Natural killer cell (primary cell): ENCODE measurements at regions not wholly inside any gene's neighbourhood (a gene's known extent, or its start where the extent isn't known, plus 50 kb on each side); places are given as distances from the start of the nearest gene placed in this dataset.

ENCODE experiments used
- ATAC-seq, 3 donors: fragments of 150-1000 bp in 2 of 3; fragments of 200-7000 bp in 1 of 3; cut with Tn5 transposase; 1 replicate in 1 of 3; 2 replicates in 2 of 3; pipeline ENCODE4 v1.10.0; 2021; ENCODE audit warnings: mild to moderate bottlenecking in 2 of 3, moderate library complexity in 2 of 3
- DNase-seq, 2 donors: peaks; one replicate each; pipeline versions ENCODE4 v3.0.0 to v3.0.0-alpha.2; 2013 to 2021; ENCODE audit warnings: mixed read lengths in 1 of 2
- H3K27ac ChIP-seq: one replicate; pipeline ENCODE4 v1.5.1; 2013; ENCODE audit warnings: mild to moderate bottlenecking, low read length
- H3K27me3 ChIP-seq: one replicate; pipeline ENCODE4 v1.6.1; 2013; ENCODE audit warnings: low read length; ENCODE audit not compliant: control insufficient read depth, insufficient read depth
- H3K36me3 ChIP-seq: one replicate; pipeline ENCODE4 v1.6.1; 2013; ENCODE audit warnings: low read length; ENCODE audit not compliant: control insufficient read depth, insufficient read depth
- H3K4me1 ChIP-seq: one replicate; pipeline ENCODE4 v1.6.1; 2013; ENCODE audit warnings: low read length; ENCODE audit not compliant: control insufficient read depth, insufficient read depth
- H3K4me3 ChIP-seq: one replicate; pipeline ENCODE4 v1.5.1; 2013; ENCODE audit warnings: low read length
- H3K9me3 ChIP-seq: one replicate; pipeline ENCODE4 v1.6.1; 2013; ENCODE audit warnings: low read length; ENCODE audit not compliant: control insufficient read depth, insufficient read depth
- H3K27ac Mint-ChIP-seq, 2 donors: one replicate each; pipeline ENCODE4 v1.8.0; 2022; ENCODE audit warnings: mild to moderate bottlenecking in 2 of 2, mixed read lengths in 2 of 2, moderate library complexity in 1 of 2
- H3K27me3 Mint-ChIP-seq, 2 donors: one replicate each; pipeline ENCODE4 v1.8.0; 2022; ENCODE audit warnings: low read depth in 2 of 2, mixed read lengths in 2 of 2
- H3K36me3 Mint-ChIP-seq: one replicate; pipeline ENCODE4 v1.8.0; 2022; ENCODE audit warnings: mixed read lengths
- H3K4me1 Mint-ChIP-seq, 2 donors: one replicate each; pipeline ENCODE4 v1.8.0; 2022; ENCODE audit warnings: mixed read lengths in 2 of 2
- H3K4me3 Mint-ChIP-seq: one replicate; pipeline ENCODE4 v1.8.0; 2022; ENCODE audit warnings: mild to moderate bottlenecking, moderate library complexity, mixed read lengths
- H3K9me3 Mint-ChIP-seq, 2 donors: one replicate each; pipeline ENCODE4 v1.8.0; 2022; ENCODE audit warnings: mixed read lengths in 2 of 2
- WGBS: methylation state at CpG from one replicate; pipeline ENCODE4 v1.1.7; 2013; ENCODE audit warnings: missing lambda C conversion rate; ENCODE audit not compliant: insufficient coverage; 5-methylcytosine and 5-hydroxymethylcytosine counted together
- intact Hi-C: fragments of 100-400 bp; cut with micrococcal nuclease; formaldehyde crosslinking; loops from one replicate; pipeline ENCODE4 v1.14.2; 2022
- TF ChIP-seq, protein P1 (sequence below): fragments of 200-600 bp; IDR thresholded peaks from one replicate; pipeline ENCODE4 v1.8.0; 2022; ENCODE audit warnings: antibody characterized with exemption

DNA sequence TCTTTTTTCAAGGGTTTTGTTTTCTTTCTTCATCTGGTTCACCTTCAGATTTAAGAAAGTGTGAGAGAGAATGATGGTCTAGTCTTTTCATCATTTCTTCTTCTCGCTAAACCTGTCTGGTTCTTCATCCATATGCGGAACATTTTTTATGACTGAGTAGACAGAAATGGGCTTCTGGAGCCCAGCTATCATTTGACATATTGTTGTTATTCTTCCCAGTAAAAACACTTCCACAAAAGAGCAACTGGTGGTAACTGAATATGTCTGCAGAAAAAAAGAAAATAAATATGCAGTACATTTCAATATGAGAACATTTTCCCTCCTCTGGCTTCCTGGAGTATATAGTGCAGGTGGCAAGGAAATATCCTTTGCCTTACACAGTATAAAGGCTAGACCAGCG is 209.5 kb downstream of the JCAD start:
- no peak overlapping the region for H3K4me3 Mint-ChIP-seq
- Histone ChIP-seq H3K9me3 (no peaks in the 10 kb centered on the region), H3K4me1 (no peaks in the 10 kb centered on the region), H3K27ac (no peak overlapping the region), H3K4me3 (no peak overlapping the region), H3K36me3 (no peaks in the 10 kb centered on the region), H3K27me3 (no peaks in the 10 kb centered on the region)
- 89% methylated on average over 3 of the region's 3 CpGs for WGBS
- ATAC-seq (no peak), DNase-seq (no peak)
- H3K4me1 Mint-ChIP-seq: peaks cover 5 to 7% of the 10 kb centered on the region in 2 donors
- no peak overlapping the region for H3K27ac Mint-ChIP-seq
- TF ChIP-seq, protein P1, sequence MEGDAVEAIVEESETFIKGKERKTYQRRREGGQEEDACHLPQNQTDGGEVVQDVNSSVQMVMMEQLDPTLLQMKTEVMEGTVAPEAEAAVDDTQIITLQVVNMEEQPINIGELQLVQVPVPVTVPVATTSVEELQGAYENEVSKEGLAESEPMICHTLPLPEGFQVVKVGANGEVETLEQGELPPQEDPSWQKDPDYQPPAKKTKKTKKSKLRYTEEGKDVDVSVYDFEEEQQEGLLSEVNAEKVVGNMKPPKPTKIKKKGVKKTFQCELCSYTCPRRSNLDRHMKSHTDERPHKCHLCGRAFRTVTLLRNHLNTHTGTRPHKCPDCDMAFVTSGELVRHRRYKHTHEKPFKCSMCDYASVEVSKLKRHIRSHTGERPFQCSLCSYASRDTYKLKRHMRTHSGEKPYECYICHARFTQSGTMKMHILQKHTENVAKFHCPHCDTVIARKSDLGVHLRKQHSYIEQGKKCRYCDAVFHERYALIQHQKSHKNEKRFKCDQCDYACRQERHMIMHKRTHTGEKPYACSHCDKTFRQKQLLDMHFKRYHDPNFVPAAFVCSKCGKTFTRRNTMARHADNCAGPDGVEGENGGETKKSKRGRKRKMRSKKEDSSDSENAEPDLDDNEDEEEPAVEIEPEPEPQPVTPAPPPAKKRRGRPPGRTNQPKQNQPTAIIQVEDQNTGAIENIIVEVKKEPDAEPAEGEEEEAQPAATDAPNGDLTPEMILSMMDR: no peak
- no peaks in the 10 kb centered on the region for H3K9me3 Mint-ChIP-seq
- intact Hi-C loops: no loop called here
- H3K36me3 Mint-ChIP-seq: no peaks in the 10 kb centered on the region
- peaks cover 2 to 12% of the 10 kb centered on the region in 2 donors for H3K27me3 Mint-ChIP-seq

GRCh38 chr10:29849126-29849833 is 210.1 kb downstream of the JCAD start:
- Mint-ChIP-seq H3K4me3 (no peak overlapping the region), H3K27ac (no peak overlapping the region), H3K27me3 (peaks cover 2 to 12% of the 10 kb centered on the region in 2 donors), H3K36me3 (no peaks in the 10 kb centered on the region), H3K4me1 (peaks cover 5 to 7% of the 10 kb centered on the region in 2 donors), H3K9me3 (no peaks in the 10 kb centered on the region)
- H3K27me3 ChIP-seq: no peaks in the 10 kb centered on the region
- H3K27ac ChIP-seq: no peak overlapping the region
- H3K36me3 ChIP-seq: no peaks in the 10 kb centered on the region
- H3K4me3 ChIP-seq: no peak overlapping the region
- TF ChIP-seq, protein P1: no peak
- intact Hi-C loops: no loop called here
- 37% methylated on average over 7 of the region's 9 CpGs for WGBS
- ATAC-seq (no peak), DNase-seq (no peak)
- no peaks in the 10 kb centered on the region for H3K4me1 ChIP-seq
- H3K9me3 ChIP-seq: no peaks in the 10 kb centered on the region

- no peak for ATAC-seq
- H3K9me3 Mint-ChIP-seq: no peaks in the 10 kb centered on the region
- no peaks in the 10 kb centered on the region for H3K27me3 ChIP-seq
- intact Hi-C loops: no loop called here
- H3K36me3 Mint-ChIP-seq: no peaks in the 10 kb centered on the region
- no peak overlapping the region for H3K27ac ChIP-seq
- no peak for DNase-seq
- no peaks in the 10 kb centered on the region for H3K4me1 ChIP-seq
- 67% methylated on average over 1 of the region's 3 CpGs for WGBS
- no peaks in the 10 kb centered on the region for H3K9me3 ChIP-seq
- no peak overlapping the region for H3K27ac Mint-ChIP-seq
- no peak overlapping the region for H3K4me3 ChIP-seq
- peaks cover 0 to 6% of the 10 kb centered on the region in 2 donors for H3K27me3 Mint-ChIP-seq
- H3K4me3 Mint-ChIP-seq: no peak overlapping the region
- H3K4me1 Mint-ChIP-seq: peaks cover 5 to 7% of the 10 kb centered on the region in 2 donors
- TF ChIP-seq, protein P1: no peak
- no peaks in the 10 kb centered on the region for H3K36me3 ChIP-seq
Measured at GRCh38 chr10:29846881-29847280, 212.1 kb upstream of the SVIL start.

DNA sequence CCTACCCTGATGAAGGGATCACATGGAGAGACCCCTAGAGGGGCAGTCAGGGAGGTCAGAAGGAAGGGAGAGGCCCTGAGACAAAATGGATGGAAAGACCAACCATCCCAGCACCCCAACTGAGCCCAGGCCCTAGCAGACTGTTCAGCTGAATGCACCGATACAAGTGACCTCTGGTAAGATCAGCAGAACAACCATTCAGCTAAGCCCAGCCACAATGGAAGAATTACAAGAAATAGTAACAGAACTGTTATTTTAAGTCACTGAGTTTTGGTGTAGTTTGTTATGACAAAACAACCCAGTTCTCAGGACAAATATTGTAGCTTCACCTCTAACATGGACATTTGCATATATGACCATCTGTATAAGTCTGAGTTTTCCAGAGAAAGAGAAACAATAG is 210.4 kb upstream of the SVIL start:
- DNase-seq: no peak
- intact Hi-C loops: no loop called here
- Mint-ChIP-seq H3K27ac (no peak overlapping the region), H3K4me1 (peaks cover 5 to 7% of the 10 kb centered on the region in 2 donors), H3K9me3 (no peaks in the 10 kb centered on the region), H3K4me3 (no peak overlapping the region), H3K36me3 (no peaks in the 10 kb centered on the region), H3K27me3 (peaks cover 0 to 6% of the 10 kb centered on the region in 2 donors)
- H3K27ac ChIP-seq: no peak overlapping the region
- no peak for ATAC-seq
- 100% methylated on average over 1 of the region's 1 CpG for WGBS
- no peaks in the 10 kb centered on the region for H3K4me1 ChIP-seq
- H3K27me3 ChIP-seq: no peaks in the 10 kb centered on the region
- TF ChIP-seq, protein P1: no peak
- no peak overlapping the region for H3K4me3 ChIP-seq
- no peaks in the 10 kb centered on the region for H3K36me3 ChIP-seq
- H3K9me3 ChIP-seq: no peaks in the 10 kb centered on the region
